DOHH2 (cell line): ENCODE measurements at regions not wholly inside any gene's neighbourhood (a gene's known extent, or its start where the extent isn't known, plus 50 kb on each side); places are given as distances from the start of the nearest gene placed in this dataset.
"Not testable (repeated sequence)": the region's sequence is repeated elsewhere in the genome, so short reads cannot be mapped to it uniquely, and the experiment has no call there.

Experiments
- H3F3A ChIP-seq: fragments of 200-600 bp; sonication (generic), shearing (Covaris generic); 2 replicates; pipeline ENCODE4 v1.6.0; 2016; ENCODE audit warnings: antibody characterized with exemption, mild to moderate bottlenecking; ENCODE audit not compliant: control insufficient read depth, insufficient read depth
- H3K27ac ChIP-seq: fragments of 200-600 bp; sonication (generic); 2 replicates; pipeline ENCODE4 v1.5.1; 2014; ENCODE audit warnings: low read depth, mild to moderate bottlenecking, low read length, moderate library complexity
- H3K27me3 ChIP-seq: fragments of 200-600 bp; sonication (generic); 2 replicates; pipeline ENCODE4 v1.6.1; 2014; ENCODE audit warnings: mild to moderate bottlenecking, low read length, mixed read lengths; ENCODE audit not compliant: control insufficient read depth
- H3K36me3 ChIP-seq: fragments of 200-600 bp; sonication (generic); 2 replicates; pipeline ENCODE4 v1.6.1; 2014; ENCODE audit warnings: mild to moderate bottlenecking, low read length, moderate library complexity, mixed read lengths; ENCODE audit not compliant: control insufficient read depth
- H3K4me1 ChIP-seq: fragments of 200-600 bp; sonication (generic); 2 replicates; pipeline ENCODE4 v1.6.1; 2014; ENCODE audit warnings: mild to moderate bottlenecking, low read length, mixed read lengths; ENCODE audit not compliant: control insufficient read depth
- H3K4me2 ChIP-seq: fragments of 200-600 bp; sonication (generic); 2 replicates; pipeline ENCODE4 v1.6.0; 2014; ENCODE audit warnings: mild to moderate bottlenecking, low read length, moderate library complexity
- H3K4me3 ChIP-seq: fragments of 200-600 bp; sonication (generic); 2 replicates; pipeline ENCODE4 v1.5.1; 2014; ENCODE audit warnings: mild to moderate bottlenecking, low read length, mixed read lengths
- H3K79me2 ChIP-seq: fragments of 200-600 bp; sonication (generic); 2 replicates; pipeline ENCODE4 v1.6.1; 2014; ENCODE audit warnings: mild to moderate bottlenecking, low read length, mixed read lengths; ENCODE audit not compliant: control insufficient read depth
- H3K9me2 ChIP-seq: fragments of 200-600 bp; sonication (generic); replicated peaks from 2 replicates; pipeline ENCODE4 v1.6.1; 2014; ENCODE audit warnings: mild to moderate bottlenecking, low read length, mixed read lengths; ENCODE audit not compliant: control insufficient read depth
- H3K9me3 ChIP-seq: fragments of 200-600 bp; sonication (generic); 2 replicates; pipeline ENCODE4 v1.6.1; 2014; ENCODE audit warnings: antibody characterized with exemption, low read length, mixed read lengths; ENCODE audit not compliant: control insufficient read depth, insufficient read depth
- H4K20me1 ChIP-seq: fragments of 200-600 bp; sonication (generic); 2 replicates; pipeline ENCODE4 v1.6.0; 2014; ENCODE audit warnings: low read depth, mild to moderate bottlenecking, antibody characterized with exemption, low read length, moderate library complexity; ENCODE audit not compliant: control insufficient read depth, insufficient read depth
- EZH2phosphoT487 ChIP-seq: fragments of 200-600 bp; sonication (generic); IDR thresholded peaks from 2 replicates; pipeline ENCODE4 v1.6.1; 2017; ENCODE audit warnings: borderline replicate concordance, mild to moderate bottlenecking, antibody characterized with exemption, low read length, moderate library complexity, mixed read lengths
- TF ChIP-seq, protein P1 (sequence below): fragments of 200-600 bp; sonication (generic); IDR thresholded peaks from one replicate; pipeline ENCODE4 v1.5.1; 2014; ENCODE audit warnings: antibody characterized with exemption, mild to moderate bottlenecking, low read depth, low read length; ENCODE audit not compliant: poor library complexity, severe bottlenecking

DNA sequence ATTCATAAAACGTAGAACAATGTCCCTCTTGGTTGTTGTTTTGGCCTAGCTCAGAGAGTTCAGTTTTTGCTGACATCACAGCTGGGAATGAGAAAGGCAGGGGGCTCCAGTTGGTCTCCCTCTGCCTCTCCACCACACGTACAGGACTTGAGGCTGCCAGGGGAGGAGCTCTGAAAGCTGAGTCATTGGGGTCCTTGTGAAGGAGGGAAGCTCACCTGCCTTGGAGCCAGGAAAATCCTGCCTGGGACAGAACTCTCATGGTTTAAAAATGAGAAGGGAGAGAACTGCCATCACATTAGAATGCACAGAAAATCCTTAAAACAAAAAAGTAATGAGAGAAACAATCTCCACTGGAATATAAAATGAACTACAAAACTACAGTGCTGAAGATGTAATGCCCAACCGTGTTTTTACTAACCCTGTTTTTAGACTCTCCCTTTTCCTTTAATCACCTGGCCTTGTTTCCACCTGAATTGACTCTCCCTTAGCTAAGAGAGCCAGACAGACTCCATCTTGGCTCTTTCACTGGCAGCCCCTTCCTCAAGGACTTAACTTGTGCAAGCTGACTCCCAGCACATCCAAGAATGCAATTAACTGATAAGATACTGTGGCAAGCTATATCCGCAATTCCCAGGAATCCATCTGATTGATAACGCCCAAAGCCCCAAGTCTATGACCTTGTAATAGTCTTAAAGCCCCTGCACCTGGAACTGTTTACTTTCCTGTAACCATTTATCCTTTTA lies 58.6 kb upstream of the TARP start:
- not testable (repeated sequence) for H3K9me2 ChIP-seq, H3K36me3 ChIP-seq, H3K79me2 ChIP-seq, H3K4me2 ChIP-seq, H3K4me3 ChIP-seq, H3K27me3 ChIP-seq, H3K27ac ChIP-seq, H3F3A ChIP-seq, H4K20me1 ChIP-seq, H3K9me3 ChIP-seq
- peaks cover 12% of the 10 kb centered on the region for H3K4me1 ChIP-seq

DNA sequence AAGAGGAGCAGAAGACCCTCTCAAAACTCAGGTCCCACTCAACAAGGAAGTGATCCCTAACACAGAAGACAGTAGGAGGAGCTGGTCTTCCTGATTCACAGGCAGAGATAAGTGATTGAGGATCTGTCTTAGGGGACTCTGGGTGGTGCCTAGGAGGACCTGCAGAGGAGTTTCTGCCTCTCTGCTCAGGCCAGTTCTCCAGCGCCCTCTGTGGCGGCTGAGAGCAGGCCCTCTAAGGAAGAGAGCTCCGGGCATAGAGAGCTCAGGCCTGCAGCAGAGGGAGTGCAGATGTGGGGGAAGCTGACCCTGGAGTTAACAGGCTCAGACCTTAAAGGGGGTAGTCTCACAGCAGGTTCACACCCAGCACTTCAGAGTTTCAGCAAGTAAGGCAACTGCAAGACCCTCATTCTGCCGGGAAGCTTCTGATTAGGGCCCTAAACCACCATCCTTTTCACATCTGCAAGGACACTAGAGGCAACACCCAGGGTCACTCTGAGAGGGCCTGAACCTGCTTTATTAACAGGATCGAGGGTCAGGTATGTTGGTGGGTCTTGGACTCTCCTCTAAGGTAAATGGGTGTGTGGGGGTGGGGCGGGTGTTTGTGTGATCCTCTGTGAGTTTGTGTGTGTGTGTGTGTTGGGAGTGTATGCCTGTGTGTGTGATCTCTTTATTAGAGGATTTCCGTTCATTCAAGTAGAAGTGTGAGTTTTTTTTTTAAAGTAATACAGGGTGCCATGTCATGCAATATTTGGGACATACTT lies 57.6 kb upstream of the TARP start:
- H3K4me2 ChIP-seq: no peak overlapping the region
- peaks cover 9% of the 10 kb centered on the region for H3K27me3 ChIP-seq
- H3K9me2 ChIP-seq: no peaks in the 10 kb centered on the region
- no peaks in the 10 kb centered on the region for H3K9me3 ChIP-seq
- H3K4me3 ChIP-seq: no peak overlapping the region
- H3K36me3 ChIP-seq: no peaks in the 10 kb centered on the region
- no peaks in the 10 kb centered on the region for H3K79me2 ChIP-seq
- H3K4me1 ChIP-seq: peaks cover 11% of the 10 kb centered on the region
- H4K20me1 ChIP-seq: no peaks in the 10 kb centered on the region
- TF ChIP-seq, protein P1, sequence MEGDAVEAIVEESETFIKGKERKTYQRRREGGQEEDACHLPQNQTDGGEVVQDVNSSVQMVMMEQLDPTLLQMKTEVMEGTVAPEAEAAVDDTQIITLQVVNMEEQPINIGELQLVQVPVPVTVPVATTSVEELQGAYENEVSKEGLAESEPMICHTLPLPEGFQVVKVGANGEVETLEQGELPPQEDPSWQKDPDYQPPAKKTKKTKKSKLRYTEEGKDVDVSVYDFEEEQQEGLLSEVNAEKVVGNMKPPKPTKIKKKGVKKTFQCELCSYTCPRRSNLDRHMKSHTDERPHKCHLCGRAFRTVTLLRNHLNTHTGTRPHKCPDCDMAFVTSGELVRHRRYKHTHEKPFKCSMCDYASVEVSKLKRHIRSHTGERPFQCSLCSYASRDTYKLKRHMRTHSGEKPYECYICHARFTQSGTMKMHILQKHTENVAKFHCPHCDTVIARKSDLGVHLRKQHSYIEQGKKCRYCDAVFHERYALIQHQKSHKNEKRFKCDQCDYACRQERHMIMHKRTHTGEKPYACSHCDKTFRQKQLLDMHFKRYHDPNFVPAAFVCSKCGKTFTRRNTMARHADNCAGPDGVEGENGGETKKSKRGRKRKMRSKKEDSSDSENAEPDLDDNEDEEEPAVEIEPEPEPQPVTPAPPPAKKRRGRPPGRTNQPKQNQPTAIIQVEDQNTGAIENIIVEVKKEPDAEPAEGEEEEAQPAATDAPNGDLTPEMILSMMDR: peak; percentile 52
- TF ChIP-seq EZH2phosphoT487: no peak
- H3F3A ChIP-seq: no peaks in the 10 kb centered on the region
- no peak overlapping the region for H3K27ac ChIP-seq

DNA sequence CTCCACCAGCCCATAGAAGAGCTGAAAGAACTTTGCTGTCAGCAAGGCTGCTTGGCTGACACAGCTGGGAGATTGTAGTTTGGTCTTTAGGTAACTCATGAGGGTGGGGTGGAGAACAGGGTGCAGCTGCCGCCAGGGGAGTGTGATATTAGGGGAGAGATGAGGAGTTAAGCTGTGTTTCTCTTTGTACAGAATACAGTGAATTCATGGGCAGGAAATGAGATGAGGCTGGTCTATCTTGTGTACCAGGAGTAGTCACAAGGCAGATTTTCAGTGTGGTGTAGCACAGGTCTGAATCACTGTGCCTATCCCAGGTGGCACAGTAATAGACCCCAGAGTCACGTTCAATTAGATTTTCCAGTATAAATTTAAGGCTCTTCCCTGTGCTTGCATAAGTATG lies 56.6 kb upstream of the TARP start:
- H4K20me1 ChIP-seq: no peaks in the 10 kb centered on the region
- no peaks in the 10 kb centered on the region for H3K36me3 ChIP-seq
- no peaks in the 10 kb centered on the region for H3K9me2 ChIP-seq
- H3K4me3 ChIP-seq: no peak overlapping the region
- peaks cover 1% of the 10 kb centered on the region for H3K4me1 ChIP-seq
- H3K4me2 ChIP-seq: no peak overlapping the region
- peaks cover 17% of the 10 kb centered on the region for H3K27me3 ChIP-seq
- H3F3A ChIP-seq: no peaks in the 10 kb centered on the region
- H3K9me3 ChIP-seq: no peaks in the 10 kb centered on the region
- H3K79me2 ChIP-seq: no peaks in the 10 kb centered on the region
- H3K27ac ChIP-seq: no peak overlapping the region
- TF ChIP-seq, protein P1: no peak
- no peak for TF ChIP-seq EZH2phosphoT487

DNA sequence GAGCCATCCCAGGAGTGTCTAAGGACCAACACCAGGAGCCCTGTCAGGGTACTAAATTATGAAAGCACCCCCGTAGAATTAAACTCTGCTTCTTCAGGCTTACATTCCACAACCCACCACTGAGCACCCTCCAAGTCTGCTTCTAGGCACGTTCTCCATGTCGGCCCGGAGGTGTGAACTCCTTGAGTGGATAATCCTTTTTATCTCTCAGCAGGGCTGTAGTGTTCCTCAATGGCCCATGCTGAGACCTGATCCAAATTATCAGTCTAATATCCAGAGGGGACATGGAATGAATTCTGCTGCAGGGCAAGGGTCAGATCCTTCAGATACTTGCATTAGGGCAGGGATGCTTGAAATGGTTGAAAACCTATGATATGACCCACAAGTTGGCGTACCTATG lies 55.9 kb upstream of the TARP start:
- Histone ChIP-seq H3K9me2 (no peaks in the 10 kb centered on the region), H3K79me2 (no peaks in the 10 kb centered on the region), H3K4me2 (no peak overlapping the region), H3K4me1 (no peaks in the 10 kb centered on the region), H3K36me3 (no peaks in the 10 kb centered on the region), H3K4me3 (no peak overlapping the region), H4K20me1 (no peaks in the 10 kb centered on the region), H3K27me3 (peaks cover 17% of the 10 kb centered on the region), H3F3A (no peaks in the 10 kb centered on the region), H3K27ac (no peak overlapping the region), H3K9me3 (no peaks in the 10 kb centered on the region)
- TF ChIP-seq EZH2phosphoT487: no peak
- TF ChIP-seq, protein P1: no peak
